ENCODE measurements at regions not wholly inside any gene's neighbourhood (a gene's known extent, or its start where the extent isn't known, plus 50 kb on each side); places are given as distances from the start of the nearest gene placed in this dataset.
"Not testable (repeated sequence)": the region's sequence is repeated elsewhere in the genome, so short reads cannot be mapped to it uniquely, and the experiment has no call there.

- not testable (repeated sequence) for DNase-seq
Measured at GRCh38 chr10:53647221-53647620, 874.6 kb upstream of the MBL2 start.

GRCh38 chr10:53646525-53646924, 873.9 kb upstream of the MBL2 start:
- no peak for DNase-seq

GRCh38 chr10:53645951-53646350, 873.4 kb upstream of the MBL2 start:
- no peak for DNase-seq

GRCh38 chr10:53638006-53638405, 865.4 kb upstream of the MBL2 start:
- DNase-seq = no peak

- no peak for DNase-seq
Measured at GRCh38 chr10:53624722-53625121, 852.1 kb upstream of the MBL2 start.

- no peak for DNase-seq
Measured at GRCh38 chr10:53622201-53622600, 849.6 kb upstream of the MBL2 start.

- DNase-seq = no peak
Measured at GRCh38 chr10:53619671-53620070, 847.1 kb upstream of the MBL2 start.

GRCh38 chr10:53607691-53608090, 835.1 kb upstream of the MBL2 start:
- DNase-seq = no peak

GRCh38 chr10:53606981-53607380, 834.4 kb upstream of the MBL2 start:
- DNase-seq = no peak

- DNase-seq = peak; percentile 2
Measured at GRCh38 chr10:53601260-53601875, 828.8 kb upstream of the MBL2 start.

- DNase-seq = no peak
Measured at GRCh38 chr10:53598914-53599313, 826.3 kb upstream of the MBL2 start.

- no peak for DNase-seq
Measured at GRCh38 chr10:53597835-53598251, 825.3 kb upstream of the MBL2 start.

- no peak for DNase-seq
Measured at GRCh38 chr10:53580465-53580864, 807.9 kb upstream of the MBL2 start.

- DNase-seq = no peak
Measured at GRCh38 chr10:53579773-53580172, 807.2 kb upstream of the MBL2 start.

GRCh38 chr10:53574024-53574423, 801.4 kb upstream of the MBL2 start:
- DNase-seq = no peak

- no peak for DNase-seq
Measured at GRCh38 chr10:53573498-53573897, 800.9 kb upstream of the MBL2 start.

- no peak for DNase-seq
Measured at GRCh38 chr10:53572799-53573198, 800.2 kb upstream of the MBL2 start.

GRCh38 chr10:53570221-53570620, 797.6 kb upstream of the MBL2 start:
- no peak for DNase-seq

GRCh38 chr10:53569455-53569854, 796.9 kb upstream of the MBL2 start:
- DNase-seq = no peak

- DNase-seq = no peak
Measured at GRCh38 chr10:53548664-53549063, 776.1 kb upstream of the MBL2 start.

GRCh38 chr10:53547364-53547763, 774.8 kb upstream of the MBL2 start:
- no peak for DNase-seq

- DNase-seq = no peak
Measured at GRCh38 chr10:53543410-53543809, 770.8 kb upstream of the MBL2 start.

GRCh38 chr10:53537508-53537907, 764.9 kb upstream of the MBL2 start:
- no peak for DNase-seq

- DNase-seq = no peak
Measured at GRCh38 chr10:53536322-53536721, 763.7 kb upstream of the MBL2 start.

GRCh38 chr10:53534428-53534827, 761.8 kb upstream of the MBL2 start:
- DNase-seq = no peak

- no peak for DNase-seq
Measured at GRCh38 chr10:53528974-53529373, 756.4 kb upstream of the MBL2 start.

Measured in EL (cell line).